Smooth muscle cell (in vitro differentiated cells): ENCODE measurements at regions not wholly inside any gene's neighbourhood (a gene's known extent, or its start where the extent isn't known, plus 50 kb on each side); places are given as distances from the start of the nearest gene placed in this dataset.

ENCODE experiments used
- DNase-seq: peaks from one replicate; lab custom pipeline; 2025; ENCODE audit not compliant: unreplicated experiment; lab: John Stamatoyannopoulos, UW
- H2AFZ ChIP-seq: fragments of 200-600 bp; sonication (generic); 2 replicates; pipeline ENCODE4 v1.6.0; 2016; ENCODE audit warnings: antibody characterized with exemption, low read depth, mild to moderate bottlenecking
- H3F3A ChIP-seq: fragments of 200-600 bp; sonication (generic); 2 replicates; pipeline ENCODE4 v1.6.0; 2017; ENCODE audit warnings: antibody characterized with exemption, low read depth
- H3K27ac ChIP-seq: fragments of 200-600 bp; sonication (generic); 2 replicates; pipeline ENCODE4 v1.5.1; 2016; ENCODE audit warnings: low read depth, mild to moderate bottlenecking
- H3K27me3 ChIP-seq: fragments of 200-600 bp; sonication (generic); 2 replicates; pipeline ENCODE4 v1.6.1; 2016; ENCODE audit warnings: low read depth, mild to moderate bottlenecking
- H3K36me3 ChIP-seq: fragments of 200-600 bp; sonication (generic); 2 replicates; pipeline ENCODE4 v1.5.1; 2016; ENCODE audit warnings: low read depth
- H3K4me1 ChIP-seq: fragments of 200-600 bp; sonication (generic); 2 replicates; pipeline ENCODE4 v1.5.1; 2016; ENCODE audit warnings: low read depth
- H3K4me2 ChIP-seq: fragments of 200-600 bp; sonication (generic); 2 replicates; pipeline ENCODE4 v1.6.0; 2016; ENCODE audit warnings: mild to moderate bottlenecking
- H3K4me3 ChIP-seq: fragments of 200-600 bp; sonication (generic); 2 replicates; pipeline ENCODE4 v1.5.1; 2016; ENCODE audit warnings: mild to moderate bottlenecking
- H3K79me2 ChIP-seq: fragments of 200-600 bp; sonication (generic); 2 replicates; pipeline ENCODE4 v1.6.0; 2016; ENCODE audit warnings: low read depth, mild to moderate bottlenecking
- H3K9ac ChIP-seq: fragments of 200-600 bp; sonication (generic); 2 replicates; pipeline ENCODE4 v1.6.0; 2016; ENCODE audit warnings: low read depth
- H3K9me3 ChIP-seq: fragments of 200-600 bp; sonication (generic); replicated peaks from 2 replicates; pipeline ENCODE4 v1.5.1; 2016; ENCODE audit warnings: low read depth
- H4K20me1 ChIP-seq: fragments of 200-600 bp; sonication (generic); 2 replicates; pipeline ENCODE4 v1.6.0; 2016; ENCODE audit warnings: low read depth
- WGBS: methylation state at CpG from one replicate; pipeline ENCODE4 v1.1.7; 2016; ENCODE audit warnings: low lambda C conversion rate; 5-methylcytosine and 5-hydroxymethylcytosine counted together
- TF ChIP-seq, protein P1 (sequence below): fragments of 200-600 bp; sonication (generic); IDR thresholded peaks from 2 replicates; pipeline ENCODE4 v1.5.1; 2017; ENCODE audit warnings: borderline replicate concordance, mild to moderate bottlenecking, antibody characterized with exemption; ENCODE audit not compliant: insufficient read depth, poor library complexity, severe bottlenecking

- H2AFZ ChIP-seq = no peak overlapping the region
- peak overlapping the region; percentile 15 for H3K4me2 ChIP-seq
- H3K9ac ChIP-seq = no peak overlapping the region
- no peak for DNase-seq
- no peaks in the 10 kb centered on the region for H3F3A ChIP-seq
- TF ChIP-seq, protein P1, sequence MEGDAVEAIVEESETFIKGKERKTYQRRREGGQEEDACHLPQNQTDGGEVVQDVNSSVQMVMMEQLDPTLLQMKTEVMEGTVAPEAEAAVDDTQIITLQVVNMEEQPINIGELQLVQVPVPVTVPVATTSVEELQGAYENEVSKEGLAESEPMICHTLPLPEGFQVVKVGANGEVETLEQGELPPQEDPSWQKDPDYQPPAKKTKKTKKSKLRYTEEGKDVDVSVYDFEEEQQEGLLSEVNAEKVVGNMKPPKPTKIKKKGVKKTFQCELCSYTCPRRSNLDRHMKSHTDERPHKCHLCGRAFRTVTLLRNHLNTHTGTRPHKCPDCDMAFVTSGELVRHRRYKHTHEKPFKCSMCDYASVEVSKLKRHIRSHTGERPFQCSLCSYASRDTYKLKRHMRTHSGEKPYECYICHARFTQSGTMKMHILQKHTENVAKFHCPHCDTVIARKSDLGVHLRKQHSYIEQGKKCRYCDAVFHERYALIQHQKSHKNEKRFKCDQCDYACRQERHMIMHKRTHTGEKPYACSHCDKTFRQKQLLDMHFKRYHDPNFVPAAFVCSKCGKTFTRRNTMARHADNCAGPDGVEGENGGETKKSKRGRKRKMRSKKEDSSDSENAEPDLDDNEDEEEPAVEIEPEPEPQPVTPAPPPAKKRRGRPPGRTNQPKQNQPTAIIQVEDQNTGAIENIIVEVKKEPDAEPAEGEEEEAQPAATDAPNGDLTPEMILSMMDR = no peak
- no peaks in the 10 kb centered on the region for H3K27me3 ChIP-seq
- no peak overlapping the region for H3K4me3 ChIP-seq
- H3K36me3 ChIP-seq = no peaks in the 10 kb centered on the region
- H3K4me1 ChIP-seq = peaks cover 36% of the 10 kb centered on the region
- no peaks in the 10 kb centered on the region for H4K20me1 ChIP-seq
- no peaks in the 10 kb centered on the region for H3K79me2 ChIP-seq
- WGBS = 72% methylated on average over 5 of the region's 5 CpGs
- H3K9me3 ChIP-seq = no peaks in the 10 kb centered on the region
- peak overlapping the region; percentile 81 for H3K27ac ChIP-seq
These were observed 244.8 kb downstream of the IKZF2 start for GRCh38 chr2:212906620-212907019.

- Histone ChIP-seq H3K27ac (peak overlapping the region; percentile 81), H3K4me2 (peak overlapping the region; percentile 15), H3K36me3 (no peaks in the 10 kb centered on the region), H3K9me3 (no peaks in the 10 kb centered on the region), H3K79me2 (no peaks in the 10 kb centered on the region), H3K27me3 (no peaks in the 10 kb centered on the region), H3K4me1 (peaks cover 27% of the 10 kb centered on the region), H3K9ac (peak overlapping the region; percentile 31), H3K4me3 (no peak overlapping the region), H3F3A (no peaks in the 10 kb centered on the region), H2AFZ (no peak overlapping the region), H4K20me1 (no peaks in the 10 kb centered on the region)
- DNase-seq = no peak
- WGBS = 39% methylated on average over 6 of the region's 6 CpGs
- TF ChIP-seq, protein P1 = no peak
These were observed 245.7 kb downstream of the IKZF2 start for GRCh38 chr2:212905640-212906201.

DNA sequence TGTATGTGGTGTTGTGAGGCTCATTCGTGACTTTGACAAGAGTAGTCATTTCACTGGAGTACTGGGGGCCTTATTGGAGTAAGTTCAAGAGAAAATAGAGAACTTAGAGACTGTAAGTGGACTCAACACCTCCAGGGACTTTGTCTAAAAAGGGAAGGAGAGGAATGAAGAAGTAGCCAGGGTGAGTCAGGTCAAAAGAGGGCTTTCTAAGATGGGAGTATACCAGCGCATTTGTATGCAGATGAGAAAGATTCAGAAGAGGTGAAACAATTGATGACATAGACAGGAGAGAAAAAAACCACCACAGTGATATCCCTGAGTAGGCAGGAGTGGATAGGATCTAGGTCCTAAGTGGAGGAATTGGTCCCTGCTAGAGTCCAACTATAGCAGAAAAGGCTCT lies 246.8 kb downstream of the IKZF2 start:
- 81% methylated on average over 2 of the region's 2 CpGs for WGBS
- Histone ChIP-seq H3K79me2 (no peaks in the 10 kb centered on the region), H3F3A (no peaks in the 10 kb centered on the region), H3K4me1 (peaks cover 25% of the 10 kb centered on the region), H3K27me3 (no peaks in the 10 kb centered on the region), H3K9ac (no peak overlapping the region), H3K4me2 (no peak overlapping the region), H3K4me3 (no peak overlapping the region), H4K20me1 (no peaks in the 10 kb centered on the region), H3K36me3 (no peaks in the 10 kb centered on the region), H2AFZ (no peak overlapping the region), H3K9me3 (no peaks in the 10 kb centered on the region), H3K27ac (peak overlapping the region; percentile 81)
- DNase-seq = no peak
- TF ChIP-seq, protein P1 = no peak

DNA sequence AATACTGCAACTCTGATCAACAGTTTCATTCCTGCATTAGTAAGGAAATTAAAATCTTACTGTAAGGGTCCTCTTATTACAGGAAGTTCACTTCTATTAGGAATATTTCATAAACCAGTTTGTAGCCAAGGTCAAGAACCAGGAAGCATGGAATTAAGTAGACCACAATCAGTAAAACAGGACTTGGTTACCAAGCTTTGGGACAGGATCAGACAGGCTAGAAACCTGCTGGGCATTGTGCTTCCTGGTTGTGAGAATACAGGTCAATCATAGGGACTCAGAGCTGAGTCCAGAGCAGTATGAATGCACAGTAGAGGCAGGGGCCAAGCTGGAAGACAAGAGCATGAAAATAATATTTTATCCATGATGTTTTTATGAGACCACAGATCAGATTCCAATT lies 248.0 kb downstream of the IKZF2 start:
- Histone ChIP-seq H3K4me1 (peaks cover 25% of the 10 kb centered on the region), H4K20me1 (no peaks in the 10 kb centered on the region), H3K4me3 (no peak overlapping the region), H3K36me3 (no peaks in the 10 kb centered on the region), H3K9me3 (no peaks in the 10 kb centered on the region), H3K9ac (no peak overlapping the region), H3K27me3 (no peaks in the 10 kb centered on the region), H2AFZ (no peak overlapping the region), H3K79me2 (no peaks in the 10 kb centered on the region), H3F3A (no peaks in the 10 kb centered on the region), H3K27ac (no peak overlapping the region), H3K4me2 (no peak overlapping the region)
- TF ChIP-seq, protein P1 = no peak
- no peak for DNase-seq
